ENCODE measurements at regions not wholly inside any gene's neighbourhood (a gene's known extent, or its start where the extent isn't known, plus 50 kb on each side); places are given as distances from the start of the nearest gene placed in this dataset.

DNA sequence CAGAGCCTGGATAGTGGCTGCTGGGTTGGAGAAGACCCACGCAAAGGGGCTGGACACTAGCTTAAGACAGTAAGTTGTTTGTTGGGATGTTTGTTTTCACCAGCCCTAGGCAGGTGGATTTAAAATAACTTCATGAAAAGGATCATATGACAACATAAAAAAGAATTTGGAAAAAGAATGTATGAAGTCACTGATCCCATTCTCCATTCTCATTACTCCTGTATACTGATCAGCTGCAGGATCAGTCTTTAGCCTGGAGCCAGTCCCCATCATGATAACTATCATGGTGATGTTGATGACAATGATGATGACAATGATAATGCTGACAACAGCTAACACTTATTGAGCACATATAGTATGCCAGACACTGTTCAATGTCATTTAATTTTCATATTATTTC is 92.1 kb upstream of the IFNE start:
- Histone ChIP-seq H3K4me2 (ENCODE audit: low read length) (no peak overlapping the region), H2AFZ (ENCODE audit: low read length) (no peak overlapping the region), H3K9me2 (ENCODE audit: insufficient read depth, low read length) (no peaks in the 10 kb centered on the region), H3K79me2 (ENCODE audit: insufficient read depth, low read depth, low read length) (no peaks in the 10 kb centered on the region), H3K4me3 (ENCODE audit: low read depth, low read length, poor library complexity, severe bottlenecking) (no peak overlapping the region), H4K20me1 (ENCODE audit: insufficient read depth, low read length) (no peaks in the 10 kb centered on the region), H3K27ac (ENCODE audit: low read depth, low read length, poor library complexity, severe bottlenecking) (no peak overlapping the region), H3K36me3 (ENCODE audit: insufficient read depth, low read length) (no peaks in the 10 kb centered on the region), H3K9me3 (ENCODE audit: low read length) (no peaks in the 10 kb centered on the region), H3K4me1 (ENCODE audit: insufficient read depth, low read length, poor library complexity, severe bottlenecking) (no peaks in the 10 kb centered on the region)
- no TSS peak for BruUV-seq (replicated peaks)
- DNase-seq (ENCODE audit: low spot score), result no peak
- TF ChIP-seq, protein P1, sequence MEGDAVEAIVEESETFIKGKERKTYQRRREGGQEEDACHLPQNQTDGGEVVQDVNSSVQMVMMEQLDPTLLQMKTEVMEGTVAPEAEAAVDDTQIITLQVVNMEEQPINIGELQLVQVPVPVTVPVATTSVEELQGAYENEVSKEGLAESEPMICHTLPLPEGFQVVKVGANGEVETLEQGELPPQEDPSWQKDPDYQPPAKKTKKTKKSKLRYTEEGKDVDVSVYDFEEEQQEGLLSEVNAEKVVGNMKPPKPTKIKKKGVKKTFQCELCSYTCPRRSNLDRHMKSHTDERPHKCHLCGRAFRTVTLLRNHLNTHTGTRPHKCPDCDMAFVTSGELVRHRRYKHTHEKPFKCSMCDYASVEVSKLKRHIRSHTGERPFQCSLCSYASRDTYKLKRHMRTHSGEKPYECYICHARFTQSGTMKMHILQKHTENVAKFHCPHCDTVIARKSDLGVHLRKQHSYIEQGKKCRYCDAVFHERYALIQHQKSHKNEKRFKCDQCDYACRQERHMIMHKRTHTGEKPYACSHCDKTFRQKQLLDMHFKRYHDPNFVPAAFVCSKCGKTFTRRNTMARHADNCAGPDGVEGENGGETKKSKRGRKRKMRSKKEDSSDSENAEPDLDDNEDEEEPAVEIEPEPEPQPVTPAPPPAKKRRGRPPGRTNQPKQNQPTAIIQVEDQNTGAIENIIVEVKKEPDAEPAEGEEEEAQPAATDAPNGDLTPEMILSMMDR (conservative IDR thresholded peaks at IDR 0.05; ENCODE audit: low read length), result no peak
- no peak for TF ChIP-seq EZH2phosphoT487 (IDR thresholded peaks at IDR 0.05; ENCODE audit: borderline replicate concordance, low read depth, low read length)
- intact Hi-C loops (cut with micrococcal nuclease; ENCODE audit: unreplicated experiment), result no loop called here
- ChIA-PET POLR2A (interaction anchor here (0.7 kb wide), 1 partner anchor 1373 kb away, joined by 5 read pairs; no protein-coding TSS in a partner anchor), CTCF (ENCODE audit: unreplicated experiment) (no interaction called here)

DNA sequence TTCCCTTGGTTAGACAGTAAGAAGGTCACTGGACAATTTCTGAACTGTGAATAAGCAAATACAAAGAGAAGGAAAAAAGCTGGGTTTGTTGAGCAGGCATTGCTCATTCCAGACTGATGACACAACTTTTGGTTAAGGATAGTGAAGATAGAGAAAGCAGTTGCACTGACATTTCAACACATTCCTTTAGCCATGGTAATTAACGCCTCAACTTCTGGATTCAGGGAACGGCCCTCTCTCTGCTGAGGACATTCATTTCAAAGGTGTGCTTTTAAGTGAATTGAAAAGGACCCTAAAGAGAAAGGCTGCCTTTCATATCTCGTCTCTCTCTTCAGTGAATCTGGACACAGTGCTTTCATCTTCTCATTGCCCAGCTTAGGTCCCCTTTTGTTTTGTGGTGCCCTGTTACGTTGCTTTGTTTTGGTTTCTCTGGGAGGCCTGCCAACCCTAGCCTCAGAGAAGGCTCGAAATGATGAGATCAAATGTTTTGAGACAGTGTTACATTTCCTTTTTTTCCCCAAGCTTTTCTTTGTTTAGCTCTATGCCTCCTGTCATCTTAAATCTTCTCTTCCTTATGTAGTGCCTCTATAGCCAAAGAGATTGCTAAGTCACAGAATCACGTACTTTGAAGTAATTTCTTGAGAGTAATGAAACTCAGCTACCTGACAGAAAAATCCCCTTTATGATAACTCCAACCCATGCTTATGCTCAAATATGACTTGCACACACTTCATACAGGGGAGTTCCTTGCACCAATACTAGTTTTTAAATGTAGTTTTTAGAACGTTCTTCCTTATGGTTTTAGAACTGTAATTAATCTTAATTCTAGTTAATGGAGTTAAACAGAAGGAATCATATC is 94.4 kb upstream of the IFNE start:
- intact Hi-C loops (cut with micrococcal nuclease; ENCODE audit: unreplicated experiment), result no loop called here
- H3K36me3 ChIP-seq (ENCODE audit: insufficient read depth, low read length), result no peaks in the 10 kb centered on the region
- H3K27ac ChIP-seq (ENCODE audit: low read depth, low read length, poor library complexity, severe bottlenecking), result no peak overlapping the region
- BruUV-seq (replicated peaks), result no TSS peak
- H3K9me3 ChIP-seq (ENCODE audit: low read length), result no peaks in the 10 kb centered on the region
- no peak overlapping the region for H3K4me3 ChIP-seq (ENCODE audit: low read depth, low read length, poor library complexity, severe bottlenecking)
- H2AFZ ChIP-seq (ENCODE audit: low read length), result no peak overlapping the region
- no peaks in the 10 kb centered on the region for H3K4me1 ChIP-seq (ENCODE audit: insufficient read depth, low read length, poor library complexity, severe bottlenecking)
- H3K79me2 ChIP-seq (ENCODE audit: insufficient read depth, low read depth, low read length), result no peaks in the 10 kb centered on the region
- ChIA-PET CTCF (ENCODE audit: unreplicated experiment) (no interaction called here), POLR2A (no interaction called here)
- no peak overlapping the region for H3K4me2 ChIP-seq (ENCODE audit: low read length)
- no peaks in the 10 kb centered on the region for H3K9me2 ChIP-seq (ENCODE audit: insufficient read depth, low read length)
- TF ChIP-seq, protein P1 (conservative IDR thresholded peaks at IDR 0.05; ENCODE audit: low read length), result no peak
- no peak for TF ChIP-seq EZH2phosphoT487 (IDR thresholded peaks at IDR 0.05; ENCODE audit: borderline replicate concordance, low read depth, low read length)
- H4K20me1 ChIP-seq (ENCODE audit: insufficient read depth, low read length), result no peaks in the 10 kb centered on the region
- DNase-seq (ENCODE audit: low spot score), result no peak

DNA sequence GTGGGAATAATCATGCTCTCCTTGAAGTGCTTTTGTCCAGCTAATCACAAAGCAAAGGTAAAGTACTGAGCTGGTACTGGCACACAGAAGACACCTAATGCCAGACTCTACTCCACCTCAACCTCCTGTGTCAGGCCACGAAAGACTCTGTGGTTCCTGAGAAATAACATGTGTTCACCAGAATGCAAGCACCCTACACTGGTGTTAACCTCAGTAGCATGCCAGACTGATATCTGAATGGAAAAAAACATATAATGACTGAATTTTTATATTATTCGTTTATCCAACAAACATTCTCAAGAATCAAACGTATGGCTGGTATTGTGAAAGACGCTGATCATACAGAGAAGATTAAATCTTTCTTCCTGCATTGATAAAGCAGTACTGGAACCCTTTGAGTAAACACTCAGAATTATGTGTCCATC is 97.1 kb upstream of the IFNE start:
- CTCF ChIA-PET (ENCODE audit: unreplicated experiment), result no interaction called here
- H3K79me2 ChIP-seq (ENCODE audit: insufficient read depth, low read depth, low read length), result no peaks in the 10 kb centered on the region
- no peaks in the 10 kb centered on the region for H3K9me3 ChIP-seq (ENCODE audit: low read length)
- H3K4me1 ChIP-seq (ENCODE audit: insufficient read depth, low read length, poor library complexity, severe bottlenecking), result no peaks in the 10 kb centered on the region
- H3K27ac ChIP-seq (ENCODE audit: low read depth, low read length, poor library complexity, severe bottlenecking), result no peak overlapping the region
- H4K20me1 ChIP-seq (ENCODE audit: insufficient read depth, low read length), result no peaks in the 10 kb centered on the region
- TF ChIP-seq, protein P1 (conservative IDR thresholded peaks at IDR 0.05; ENCODE audit: low read length), result no peak
- TF ChIP-seq EZH2phosphoT487 (IDR thresholded peaks at IDR 0.05; ENCODE audit: borderline replicate concordance, low read depth, low read length), result no peak
- POLR2A ChIA-PET, result no interaction called here
- H3K36me3 ChIP-seq (ENCODE audit: insufficient read depth, low read length), result no peaks in the 10 kb centered on the region
- no peaks in the 10 kb centered on the region for H3K9me2 ChIP-seq (ENCODE audit: insufficient read depth, low read length)
- H3K4me3 ChIP-seq (ENCODE audit: low read depth, low read length, poor library complexity, severe bottlenecking), result no peak overlapping the region
- no peak overlapping the region for H2AFZ ChIP-seq (ENCODE audit: low read length)
- no peak for DNase-seq (ENCODE audit: low spot score)
- intact Hi-C loops (cut with micrococcal nuclease; ENCODE audit: unreplicated experiment), result no loop called here
- no peak overlapping the region for H3K4me2 ChIP-seq (ENCODE audit: low read length)
- BruUV-seq (replicated peaks), result no TSS peak
